Cardiac fibroblast (primary cell): ENCODE measurements at regions not wholly inside any gene's neighbourhood (a gene's known extent, or its start where the extent isn't known, plus 50 kb on each side); places are given as distances from the start of the nearest gene placed in this dataset.

Experiments
- DNase-seq, 2 donors: peaks; one replicate each; pipeline versions ENCODE4 v3.0.0 to v3.0.0-alpha.2; 2010; ENCODE audit warnings: low read depth in 2 of 2
- H3K4me3 ChIP-seq, 2 donors: replicated peaks in 1 of 2; 1 replicate in 1 of 2; 2 replicates in 1 of 2; pipeline ENCODE4 v1.5.1; 2011; ENCODE audit warnings: low read depth in 2 of 2, low read length in 2 of 2, mild to moderate bottlenecking in 2 of 2, moderate library complexity in 1 of 2
- CTCF ChIP-seq: IDR thresholded peaks from one replicate; pipeline ENCODE4 v1.5.1; 2011; ENCODE audit warnings: low read depth, mild to moderate bottlenecking, low read length, inconsistent platforms

- H3K4me3 ChIP-seq = peak overlapping the region; percentile 81 to 82
- no peak for TF ChIP-seq CTCF
Measured at GRCh38 chr9:21560281-21560745, 78.2 kb upstream of the IFNE start.

GRCh38 chr9:21561502-21561901 is 79.4 kb upstream of the IFNE start:
- DNase-seq = no peak
- no peak for TF ChIP-seq CTCF
- H3K4me3 ChIP-seq = no peak overlapping the region

More at GRCh38 chr9:21560281-21560745, 78.2 kb upstream of the IFNE start:
- DNase-seq = no peak

- H3K4me3 ChIP-seq = no peak overlapping the region
- no peak for TF ChIP-seq CTCF
- DNase-seq = no peak
Measured at GRCh38 chr9:21564175-21564574, 82.1 kb upstream of the IFNE start.

GRCh38 chr9:21565155-21565554 is 83.0 kb upstream of the IFNE start:
- no peak for DNase-seq
- no peak overlapping the region for H3K4me3 ChIP-seq
- no peak for TF ChIP-seq CTCF

GRCh38 chr9:21567926-21568325 is 85.8 kb upstream of the IFNE start:
- DNase-seq = no peak
- TF ChIP-seq CTCF = no peak
- no peak overlapping the region for H3K4me3 ChIP-seq

- TF ChIP-seq CTCF = no peak
- no peak overlapping the region for H3K4me3 ChIP-seq
- no peak for DNase-seq
Measured at GRCh38 chr9:21568484-21568883, 86.4 kb upstream of the IFNE start.

- no peak for TF ChIP-seq CTCF
- H3K4me3 ChIP-seq = no peak overlapping the region
- DNase-seq = no peak
Measured at GRCh38 chr9:21569721-21570120, 87.6 kb upstream of the IFNE start.
